CD4-positive, alpha-beta T cell treated with Interleukin-15 for 1 hour (primary cell): ENCODE measurements at regions not wholly inside any gene's neighbourhood (a gene's known extent, or its start where the extent isn't known, plus 50 kb on each side); places are given as distances from the start of the nearest gene placed in this dataset.
"Not testable (repeated sequence)": the region's sequence is repeated elsewhere in the genome, so short reads cannot be mapped to it uniquely, and the experiment has no call there.

Experiments
- DNase-seq: peaks from one replicate; pipeline ENCODE4 v3.0.0-alpha.2; 2020

DNA sequence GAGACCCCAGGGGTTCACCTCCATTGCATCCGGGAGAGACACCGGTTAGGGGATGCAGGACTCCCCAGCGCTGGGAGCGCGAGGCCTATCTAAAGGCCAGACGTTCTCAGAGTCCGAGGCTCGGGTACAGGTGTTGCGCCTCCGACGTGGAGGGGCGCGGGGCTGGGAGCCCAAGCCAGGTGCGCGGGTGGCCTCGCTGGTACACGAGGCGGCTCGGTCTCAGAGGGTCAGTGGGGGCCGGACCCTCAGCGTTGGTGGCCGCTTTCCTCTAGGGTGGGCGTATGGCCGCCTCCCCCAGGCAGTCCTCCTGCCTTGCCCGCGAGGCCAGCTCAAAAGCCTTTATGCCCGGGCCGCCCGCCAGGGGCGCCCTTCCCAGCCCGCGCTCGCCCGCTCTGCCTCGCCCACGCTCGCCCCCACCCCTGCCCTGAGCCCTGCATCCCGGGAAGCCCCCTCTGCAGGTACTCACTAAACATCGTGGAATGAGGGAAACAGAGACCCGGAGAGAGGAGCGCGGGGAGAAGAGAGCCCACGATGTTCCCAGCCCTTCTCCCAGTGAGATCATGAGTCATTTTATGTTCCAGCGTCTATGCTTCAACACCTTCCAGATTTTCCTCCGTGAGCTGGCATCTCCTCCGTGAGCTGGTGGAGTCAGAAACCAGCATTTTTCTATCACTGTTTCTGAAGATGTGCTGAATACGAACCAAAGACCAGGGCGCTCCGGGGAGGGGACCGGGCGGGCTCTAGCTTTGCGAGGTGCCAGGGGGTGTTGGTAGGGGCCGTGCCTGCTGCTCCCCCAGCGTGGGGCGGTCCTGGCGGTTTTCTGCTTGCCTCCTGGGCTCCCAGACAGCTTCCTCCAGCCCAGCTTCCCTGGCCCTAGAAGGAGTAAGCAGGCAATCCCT is 73.8 kb downstream of the DIO3 start:
- DNase-seq, result no peak

DNA sequence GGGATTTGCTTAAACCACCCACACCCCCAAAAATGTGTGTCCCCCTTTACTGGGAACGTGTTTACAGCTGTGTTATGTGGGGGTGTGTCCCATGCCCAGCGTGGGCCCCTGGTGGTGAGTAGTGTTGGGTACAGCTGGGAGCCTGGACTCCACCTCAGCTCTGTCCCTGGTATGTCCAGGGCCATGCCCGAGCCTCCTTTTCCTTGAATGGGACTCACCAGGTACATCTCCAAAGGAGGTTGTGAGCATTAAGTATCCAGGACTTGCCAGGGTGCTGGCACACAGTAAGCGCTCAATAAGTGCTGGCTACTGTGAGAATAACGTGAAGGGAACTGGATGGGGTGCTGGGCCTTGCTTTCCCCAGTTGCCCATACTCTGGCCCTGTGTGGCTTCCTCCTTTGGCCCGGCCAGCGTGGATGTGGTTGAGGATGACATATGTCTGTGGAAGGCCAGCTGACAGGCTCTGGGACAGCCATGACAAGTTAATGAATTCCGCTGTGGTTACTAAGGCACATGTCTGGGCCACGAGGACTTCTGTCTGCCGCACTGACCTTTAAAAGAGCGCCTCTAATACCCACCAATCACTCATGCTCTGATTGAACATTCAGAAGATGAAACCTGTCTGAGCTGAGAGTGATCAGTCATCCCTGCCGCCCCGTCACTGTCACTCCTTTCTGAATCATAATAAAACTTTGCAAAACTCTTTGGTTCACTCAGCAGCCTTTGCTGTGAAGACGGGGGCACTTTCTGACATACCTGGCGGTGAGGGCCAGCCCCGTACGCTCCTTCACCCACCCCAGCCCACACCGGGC is 74.7 kb downstream of the DIO3 start:
- DNase-seq, result no peak

DNA sequence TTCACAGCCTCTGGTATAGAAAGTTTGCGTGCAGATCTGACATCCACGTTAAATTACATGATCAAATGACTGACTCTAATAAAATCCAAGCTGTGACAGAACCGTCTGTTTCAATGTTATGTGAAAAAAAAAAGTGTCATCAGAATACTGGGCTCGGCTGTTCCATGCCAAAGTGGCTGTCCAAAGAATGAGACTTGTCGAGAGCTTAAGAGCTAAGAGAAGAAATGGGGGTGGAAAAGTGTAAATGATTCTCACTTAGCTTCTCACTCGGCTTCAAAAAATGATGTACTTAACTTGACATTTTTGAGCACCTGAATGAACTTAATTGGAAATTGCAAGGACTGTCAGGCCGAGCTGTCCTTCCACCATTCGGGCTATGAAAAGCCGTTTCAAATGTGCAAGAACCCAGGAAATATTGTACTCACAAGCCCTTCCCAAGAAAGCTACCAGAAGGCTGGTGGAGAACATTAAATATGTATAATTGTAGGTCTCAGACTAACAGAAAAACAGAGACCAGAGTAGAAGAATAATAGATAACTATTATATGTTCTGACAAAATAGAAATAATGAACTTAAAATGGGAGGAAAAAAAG is 78.0 kb downstream of the DIO3 start:
- DNase-seq, result no peak

DNA sequence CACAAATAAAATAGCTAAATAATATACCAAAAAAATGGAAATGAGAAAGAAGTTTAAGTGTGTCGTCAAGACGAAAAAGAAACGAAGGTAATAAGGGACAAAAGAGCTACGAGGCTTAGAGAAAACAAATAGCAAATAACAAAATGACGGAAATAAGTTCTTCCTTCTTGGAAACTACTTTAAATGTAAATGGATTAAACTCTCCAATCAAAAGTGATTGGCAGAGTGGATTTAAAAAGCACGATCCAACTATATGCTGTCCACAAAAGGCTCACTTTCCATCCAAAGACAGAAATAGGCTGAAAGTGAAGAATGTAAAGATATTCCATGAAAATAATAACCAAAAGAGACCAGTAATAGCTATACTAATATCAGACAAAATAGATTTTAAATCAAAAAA is 82.4 kb downstream of the DIO3 start:
- no peak for DNase-seq

DNA sequence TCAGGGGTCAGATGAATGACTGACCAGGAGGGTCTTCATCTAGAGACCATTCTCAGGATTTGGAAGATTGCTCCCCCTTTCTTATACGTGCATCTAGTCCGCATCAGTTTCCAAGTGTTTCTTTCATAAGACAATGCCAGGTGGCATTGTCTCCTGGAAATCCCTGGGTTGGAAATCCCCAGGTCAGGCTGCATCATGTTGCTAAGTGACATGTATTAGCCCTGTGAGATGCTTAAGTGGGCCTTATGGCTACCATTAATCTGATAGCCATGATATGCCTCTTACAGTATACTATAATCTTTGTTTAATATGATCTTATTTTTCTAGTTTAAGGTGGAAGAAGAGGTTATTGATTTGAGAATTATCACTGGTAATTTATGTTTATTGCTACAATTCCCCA is 92.8 kb downstream of the DIO3 start:
- DNase-seq, result no peak

DNA sequence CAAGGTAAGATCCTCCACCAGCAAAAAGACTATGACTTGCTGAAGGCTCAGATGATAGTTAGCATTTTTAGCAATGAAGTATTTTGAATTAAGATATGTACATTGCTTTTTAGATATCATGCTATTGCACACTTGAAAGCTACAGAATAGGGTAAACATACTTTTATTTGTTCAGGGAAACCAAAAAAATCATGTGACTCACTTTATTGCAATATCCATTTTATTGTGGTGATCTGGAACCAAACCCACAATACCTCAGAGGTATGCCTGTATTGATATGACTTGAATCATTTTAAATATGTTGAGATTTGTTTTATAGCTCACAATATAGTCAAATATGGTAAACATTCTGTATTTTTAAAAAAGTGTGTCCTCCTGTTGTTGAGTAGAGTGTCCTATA is 96.1 kb downstream of the DIO3 start:
- DNase-seq, result no peak

DNA sequence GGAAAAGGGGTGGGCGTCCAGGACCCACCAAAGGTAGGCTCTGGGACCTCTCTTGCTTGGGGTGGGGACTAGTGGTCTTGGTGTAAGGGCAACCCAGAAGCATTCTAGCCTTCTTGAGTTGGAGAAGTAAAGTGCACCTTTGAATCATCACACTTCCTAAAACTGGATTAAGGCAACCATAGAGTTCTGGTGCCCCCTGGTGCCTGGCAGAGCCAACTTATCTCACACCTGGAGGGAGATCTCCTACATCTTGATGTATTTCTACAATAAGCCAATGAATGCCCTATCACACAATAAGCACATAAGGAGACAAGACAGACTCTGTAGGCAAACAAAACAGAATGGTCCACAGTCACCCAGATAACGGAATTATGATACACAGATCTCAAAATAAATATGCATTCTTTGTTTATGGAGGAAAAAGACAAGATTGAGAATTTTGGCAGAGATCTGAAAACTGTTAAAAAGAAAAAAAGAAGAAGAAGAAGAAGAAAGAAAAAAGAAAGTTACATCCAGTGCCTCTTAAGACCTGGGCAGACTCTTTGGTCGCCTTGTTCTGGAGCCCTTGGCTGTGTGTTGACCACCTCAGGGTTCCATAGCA is 95.9 kb upstream of the PPP2R5C start:
- no peak for DNase-seq

DNA sequence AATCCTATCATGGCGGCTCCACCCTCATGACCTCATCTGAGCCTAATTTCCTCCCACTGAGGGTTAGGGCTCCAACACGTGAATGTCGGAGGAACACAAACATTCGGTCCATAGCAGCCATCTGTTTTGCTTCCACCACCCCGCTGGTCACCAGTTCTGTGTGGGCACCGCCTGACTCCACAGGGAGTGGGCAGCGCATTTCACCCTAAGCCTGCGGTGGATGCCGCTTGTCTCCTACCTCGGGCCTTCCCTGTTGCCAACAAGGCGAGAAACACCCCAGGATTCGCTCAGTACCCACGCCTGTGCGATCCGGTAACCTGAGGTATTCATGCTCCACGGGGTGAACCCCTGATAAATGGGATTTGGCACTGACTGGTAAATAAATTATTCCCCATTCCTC is 95.2 kb upstream of the PPP2R5C start:
- no peak for DNase-seq

DNA sequence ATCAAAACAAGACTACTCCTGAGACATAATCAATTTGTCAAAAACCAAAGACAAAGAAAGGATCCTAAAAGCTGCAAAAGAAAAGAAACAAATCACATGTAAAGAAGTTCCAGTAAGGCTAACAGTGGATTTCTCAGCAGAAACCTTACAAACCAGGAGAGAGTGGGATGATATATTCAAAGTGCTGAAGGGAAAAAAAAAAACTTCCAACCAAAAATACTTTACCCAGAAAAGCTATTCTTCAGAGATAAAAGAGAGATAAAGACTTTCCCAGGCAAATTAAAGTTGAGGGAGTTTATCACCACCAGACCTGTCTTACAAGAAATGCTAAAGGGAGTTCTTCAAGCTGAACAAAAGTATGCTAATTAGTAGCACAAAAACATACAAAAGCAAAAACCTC is 91.9 kb upstream of the PPP2R5C start:
- DNase-seq, result no peak

DNA sequence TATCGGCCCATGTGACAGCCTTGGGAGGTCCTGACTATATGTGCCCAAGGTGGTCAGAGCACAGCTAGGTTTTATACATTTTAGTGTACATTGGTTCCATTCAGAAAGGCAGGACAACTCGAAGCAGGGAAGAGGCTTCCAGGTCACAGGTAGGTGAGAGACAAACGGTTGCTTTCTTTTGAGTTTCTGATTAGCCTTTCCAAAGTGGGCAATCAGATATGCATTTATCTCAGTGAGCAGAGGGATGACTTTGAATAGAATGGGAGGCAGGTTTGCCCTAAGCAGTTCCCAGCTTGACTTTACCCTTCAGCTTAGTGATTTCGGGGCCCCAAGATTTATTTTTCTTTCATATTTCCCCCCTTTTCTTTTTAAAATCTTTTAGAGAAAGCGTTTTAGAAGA is 87.6 kb upstream of the PPP2R5C start:
- no peak for DNase-seq

DNA sequence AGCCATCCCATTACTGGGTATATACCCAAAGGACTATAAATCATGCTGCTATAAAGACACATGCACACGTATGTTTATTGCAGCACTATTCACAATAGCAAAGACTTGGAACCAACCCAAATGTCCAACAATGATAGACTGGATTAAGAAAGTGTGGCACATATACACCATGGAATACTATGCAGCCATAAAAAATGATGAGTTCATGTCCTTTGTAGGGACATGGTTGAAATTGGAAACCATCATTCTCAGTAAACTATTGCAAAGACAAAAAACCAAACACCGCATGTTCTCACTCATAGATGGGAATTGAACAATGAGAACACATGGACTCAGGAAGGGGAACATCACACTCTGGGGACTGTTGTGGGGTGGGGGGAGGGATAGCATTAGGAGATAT is 85.7 kb upstream of the PPP2R5C start:
- DNase-seq, result not testable (repeated sequence)

DNA sequence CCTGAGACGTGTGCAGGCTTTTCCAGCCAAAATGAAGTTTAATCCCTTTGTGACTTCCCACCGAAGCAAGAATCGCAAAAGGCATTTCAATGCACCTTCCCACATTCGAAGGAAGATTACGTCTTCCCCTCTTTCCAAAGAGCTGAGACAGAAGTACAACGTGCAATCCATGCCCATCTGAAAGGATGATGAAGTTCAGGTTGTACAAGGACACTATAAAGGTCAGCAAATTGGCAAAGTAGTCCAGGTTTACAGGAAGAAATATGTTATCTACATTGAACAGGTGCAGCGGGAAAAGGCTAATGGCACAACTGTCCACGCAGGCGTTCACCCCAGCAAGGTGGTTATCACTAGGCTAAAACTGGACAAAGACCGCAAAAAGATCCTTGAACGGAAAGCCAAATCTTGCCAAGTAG is 83.6 kb upstream of the PPP2R5C start:
- not testable (repeated sequence) for DNase-seq

DNA sequence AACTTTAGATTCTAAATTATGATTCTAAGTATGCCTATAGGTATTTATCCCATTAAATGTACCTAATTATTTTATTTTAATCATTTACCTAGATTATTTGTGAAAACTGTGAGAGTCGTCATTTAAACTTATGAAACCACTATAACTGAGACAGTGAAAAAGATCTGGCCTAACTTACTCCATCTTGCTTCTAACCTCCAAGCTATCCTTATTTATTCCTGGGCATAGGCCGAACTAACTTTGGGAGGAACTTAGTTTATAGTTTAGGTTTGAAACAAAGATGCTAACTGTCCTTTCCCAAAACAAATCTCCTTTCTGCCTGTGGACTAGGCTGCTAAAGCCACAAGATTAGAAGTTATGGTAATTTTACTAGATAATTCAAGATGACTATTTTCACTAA is 79.7 kb upstream of the PPP2R5C start:
- DNase-seq, result no peak

DNA sequence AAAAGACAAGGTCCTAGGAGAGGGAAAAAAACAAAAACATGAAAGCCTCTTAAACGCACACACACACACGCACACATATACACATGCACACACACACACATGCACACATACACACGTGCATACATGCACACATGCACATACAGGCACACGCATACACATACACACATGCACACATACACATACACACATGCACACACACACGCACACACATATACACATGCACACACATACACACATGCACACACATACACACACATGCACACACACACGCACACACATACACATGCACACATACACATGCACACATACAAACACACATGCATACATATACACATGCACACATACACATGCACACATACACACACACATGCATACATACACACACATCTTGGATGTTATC is 78.1 kb upstream of the PPP2R5C start:
- no peak for DNase-seq

DNA sequence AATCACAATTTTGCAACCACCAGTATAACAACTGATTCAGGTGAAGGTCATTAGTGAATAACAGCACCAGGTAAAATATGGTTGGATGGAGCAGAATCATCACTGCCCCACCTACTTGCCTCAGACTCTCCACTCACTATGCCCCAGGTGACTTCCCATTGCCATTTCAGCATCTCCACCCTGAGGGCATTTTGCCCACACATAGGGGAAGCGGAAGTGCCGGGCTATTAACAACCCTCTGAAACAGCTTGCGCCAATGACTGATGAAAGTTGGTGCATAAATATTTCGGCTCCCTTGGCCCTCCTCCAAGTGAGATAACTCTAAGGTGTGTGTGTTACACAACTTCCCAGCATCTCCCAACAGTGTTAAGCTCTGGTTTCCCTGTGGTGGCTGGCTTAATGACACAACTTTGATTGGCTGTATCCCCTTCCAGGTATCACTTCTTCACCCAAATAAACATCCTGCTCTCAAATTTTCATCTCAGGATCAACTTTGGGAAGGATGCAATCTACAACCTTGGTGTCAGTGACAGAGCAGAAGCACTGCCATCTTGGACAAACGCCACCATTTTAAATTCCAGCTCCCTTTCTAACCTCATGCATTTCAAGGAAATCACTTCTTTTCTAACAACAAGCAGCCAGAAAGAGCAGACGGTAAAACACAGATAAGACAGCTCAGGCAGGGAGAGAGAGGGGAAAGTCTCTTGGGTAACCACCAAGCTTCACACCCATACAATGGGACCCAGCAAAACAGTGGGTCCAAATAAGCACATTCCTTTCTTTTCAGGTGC is 73.6 kb upstream of the PPP2R5C start:
- DNase-seq, result no peak

DNA sequence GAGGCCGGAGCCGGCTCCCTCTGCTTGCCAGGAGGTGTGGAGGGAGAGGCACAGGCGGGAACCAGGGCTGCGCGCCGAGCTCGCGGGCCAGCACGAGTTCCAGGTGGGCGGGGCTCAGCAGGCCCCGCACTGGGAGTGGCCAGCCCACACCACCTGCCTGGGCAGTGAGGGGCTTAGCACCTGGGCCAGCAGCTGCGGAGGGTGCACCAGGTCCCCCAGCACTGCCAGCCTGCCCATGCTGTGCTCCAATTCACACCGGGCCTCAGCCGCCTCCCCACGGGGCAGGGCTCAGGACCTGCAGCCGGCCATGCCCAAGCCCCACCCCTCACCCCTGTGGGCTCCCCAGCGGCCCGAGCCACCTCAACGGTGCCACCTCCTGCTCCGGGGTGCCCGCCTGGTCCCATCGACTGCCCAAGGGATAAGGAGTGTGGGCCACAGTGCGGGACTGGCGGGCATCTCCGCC is 72.4 kb upstream of the PPP2R5C start:
- no peak for DNase-seq

DNA sequence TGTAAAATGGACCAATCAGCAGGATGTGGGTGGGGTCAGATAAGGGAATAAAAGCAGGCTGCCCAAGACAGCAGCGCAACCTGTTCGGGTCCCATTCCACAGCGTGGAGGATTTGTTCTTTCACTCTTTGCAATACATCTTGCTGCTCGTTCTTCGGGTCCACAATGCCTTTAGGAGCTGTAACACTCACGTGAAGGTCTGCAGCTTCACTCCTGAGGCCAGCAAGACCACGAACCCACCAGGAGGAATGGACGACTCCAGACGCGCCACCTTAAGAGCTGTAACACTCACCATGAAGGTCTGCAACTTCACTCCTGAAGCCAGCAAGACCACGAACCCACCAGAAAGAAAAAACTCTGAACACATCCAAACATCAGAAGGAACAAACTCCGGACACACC is 71.5 kb upstream of the PPP2R5C start:
- DNase-seq, result not testable (repeated sequence)

DNA sequence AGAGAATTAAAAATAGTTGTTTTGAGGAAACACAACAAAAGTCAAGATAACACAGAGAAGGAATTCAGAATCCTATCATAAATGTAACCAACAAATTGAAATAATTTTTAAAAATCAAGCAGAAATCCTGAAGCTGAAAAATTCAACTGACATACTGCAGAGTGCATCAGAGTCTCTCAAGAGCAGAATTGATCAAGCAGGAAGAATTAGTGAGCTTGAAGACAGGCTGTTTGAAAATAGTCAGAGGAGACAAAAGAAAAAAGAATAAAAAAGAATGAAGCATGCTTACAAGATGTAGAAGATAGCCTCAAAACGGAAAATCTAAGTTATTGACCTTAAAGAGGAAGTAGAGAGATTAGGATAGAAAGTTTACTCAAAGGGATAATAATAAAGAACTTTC is 65.8 kb upstream of the PPP2R5C start:
- DNase-seq, result no peak

DNA sequence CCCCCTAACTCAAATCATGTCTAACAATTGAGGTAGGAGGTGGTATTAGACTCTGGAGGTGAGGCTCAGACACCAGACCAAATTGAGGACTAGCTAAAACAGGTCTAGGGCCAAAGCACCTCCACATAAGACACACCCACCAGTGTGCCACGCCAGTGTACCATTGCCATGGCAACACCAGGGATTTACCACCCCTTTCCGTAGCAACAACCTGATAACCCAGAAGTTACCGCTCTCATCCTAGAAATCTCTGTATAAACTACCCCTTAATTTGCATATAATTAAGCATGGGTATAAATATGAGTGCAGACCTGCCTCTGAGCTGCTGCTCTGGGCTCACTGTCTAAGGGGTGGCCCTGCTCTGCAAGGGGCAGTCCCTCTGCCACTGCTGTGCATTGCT is 57.4 kb upstream of the PPP2R5C start:
- DNase-seq, result no peak

DNA sequence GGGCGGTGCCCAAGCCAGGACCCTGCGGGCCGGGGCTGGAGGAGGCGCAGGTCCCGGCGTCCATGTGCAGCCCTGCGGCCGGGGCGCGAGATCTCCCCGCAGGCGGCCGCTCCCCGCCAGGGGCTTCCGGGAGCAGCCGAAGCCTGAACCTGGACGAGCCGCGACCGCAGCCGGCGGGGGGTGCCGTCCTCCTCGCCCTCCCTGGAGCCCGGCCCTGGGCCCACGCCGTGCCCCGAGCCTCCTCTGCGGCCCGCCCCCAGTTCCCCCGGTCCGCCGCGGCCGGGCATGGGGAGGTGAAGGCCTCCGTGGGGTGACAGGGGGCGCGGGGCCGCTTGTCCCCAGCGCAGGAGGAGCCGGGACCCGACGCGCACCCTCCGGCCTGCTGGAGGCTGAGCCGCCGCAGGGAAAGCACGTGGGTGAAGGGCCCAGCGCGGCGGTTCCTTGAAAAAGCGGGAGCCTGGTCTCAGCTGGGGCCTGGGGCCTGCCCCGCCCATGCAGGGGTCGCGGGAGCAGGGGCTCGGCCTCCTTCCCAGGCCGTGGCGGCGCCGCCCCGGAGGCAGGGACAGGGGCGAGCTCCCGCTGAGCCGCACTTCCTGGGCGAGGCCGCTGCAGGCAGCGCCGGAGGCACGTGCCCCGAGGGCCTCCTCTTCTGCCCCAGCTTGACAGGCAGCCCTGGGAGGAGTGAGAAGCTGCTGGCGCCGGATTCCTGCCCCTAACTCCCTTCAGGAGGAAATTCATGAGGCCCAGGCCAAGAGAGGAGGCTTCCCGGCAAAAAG is 55.6 kb upstream of the PPP2R5C start:
- peak; percentile 68 for DNase-seq

DNA sequence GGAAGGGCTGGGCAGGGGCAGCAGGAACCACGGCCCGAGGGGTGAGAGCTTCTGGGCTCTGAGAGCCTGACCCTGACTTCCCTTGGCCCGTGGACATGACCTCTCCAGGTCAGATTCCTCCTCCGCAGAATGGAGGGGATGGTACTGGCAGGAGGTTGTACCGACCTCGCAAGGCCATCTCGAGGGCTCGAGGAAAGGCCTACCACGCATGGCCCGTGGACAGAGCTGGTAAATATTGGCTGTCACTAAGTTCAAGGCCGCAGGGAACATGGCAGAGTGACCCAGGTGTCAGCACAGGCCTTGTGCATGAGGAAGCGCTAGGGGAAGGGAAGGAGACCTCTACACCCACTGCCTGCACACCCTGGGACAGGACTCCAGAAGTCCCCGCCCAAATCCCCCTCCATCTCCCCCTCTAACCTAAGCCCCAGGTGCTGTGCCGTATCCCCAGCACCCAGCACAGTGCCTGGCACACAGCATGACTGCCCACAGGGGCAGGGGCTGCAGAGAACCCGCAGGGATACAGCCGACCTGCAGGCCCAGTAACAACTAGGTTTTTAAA is 54.9 kb upstream of the PPP2R5C start:
- no peak for DNase-seq
